ENCODE measurements at regions not wholly inside any gene's neighbourhood (a gene's known extent, or its start where the extent isn't known, plus 50 kb on each side); places are given as distances from the start of the nearest gene placed in this dataset.

GRCh38 chr2:16195681-16196070 is 255.3 kb downstream of the MYCN start:
- DNase-seq = no peak
- no peak for TF ChIP-seq CTCF (IDR thresholded peaks at IDR 0.05)
- POLR2A ChIA-PET = no interaction called here
- Mint-ChIP-seq H3K4me1 (no peaks in the 10 kb centered on the region), H3K27ac (no peak overlapping the region), H3K36me3 (ENCODE audit: low read depth) (no peaks in the 10 kb centered on the region), H3K27me3 (no peaks in the 10 kb centered on the region), H3K4me3 (no peak overlapping the region), H3K9me3 (no peaks in the 10 kb centered on the region)
- no peak for ATAC-seq (ENCODE audit: low read depth)
- CTCF ChIA-PET = no interaction called here
- intact Hi-C loops (cut with micrococcal nuclease) = no loop called here

GRCh38 chr2:16194931-16195680 is 254.8 kb downstream of the MYCN start:
- ChIA-PET POLR2A (no interaction called here), CTCF (interaction anchor here (0.5 kb wide), 1 partner anchor 123 kb away, joined by 3 read pairs; no protein-coding TSS in a partner anchor)
- no peak overlapping the region for H3K27ac Mint-ChIP-seq
- no peak for TF ChIP-seq CTCF (IDR thresholded peaks at IDR 0.05)
- H3K9me3 Mint-ChIP-seq = no peaks in the 10 kb centered on the region
- H3K4me3 Mint-ChIP-seq = no peak overlapping the region
- intact Hi-C loops (cut with micrococcal nuclease) = no loop called here
- ATAC-seq (ENCODE audit: low read depth) = no peak
- no peaks in the 10 kb centered on the region for H3K27me3 Mint-ChIP-seq
- DNase-seq = no peak
- H3K36me3 Mint-ChIP-seq (ENCODE audit: low read depth) = no peaks in the 10 kb centered on the region
- no peaks in the 10 kb centered on the region for H3K4me1 Mint-ChIP-seq

- Mint-ChIP-seq H3K27ac (no peak overlapping the region), H3K27me3 (no peaks in the 10 kb centered on the region), H3K9me3 (no peaks in the 10 kb centered on the region), H3K4me3 (no peak overlapping the region), H3K36me3 (ENCODE audit: low read depth) (no peaks in the 10 kb centered on the region), H3K4me1 (no peaks in the 10 kb centered on the region)
- no peak for ATAC-seq (ENCODE audit: low read depth)
- TF ChIP-seq CTCF (IDR thresholded peaks at IDR 0.05) = no peak
- POLR2A ChIA-PET = no interaction called here
- intact Hi-C loops (cut with micrococcal nuclease) = no loop called here
- DNase-seq = no peak
- CTCF ChIA-PET = no interaction called here
Observed at GRCh38 chr2:16194530-16194929, 254.2 kb downstream of the MYCN start.

GRCh38 chr2:16194096-16194390 is 253.7 kb downstream of the MYCN start:
- CTCF ChIA-PET = no interaction called here
- H3K4me3 Mint-ChIP-seq = no peak overlapping the region
- no peaks in the 10 kb centered on the region for H3K27me3 Mint-ChIP-seq
- no peaks in the 10 kb centered on the region for H3K4me1 Mint-ChIP-seq
- intact Hi-C loops (cut with micrococcal nuclease) = no loop called here
- POLR2A ChIA-PET = no interaction called here
- H3K27ac Mint-ChIP-seq = no peak overlapping the region
- H3K36me3 Mint-ChIP-seq (ENCODE audit: low read depth) = no peaks in the 10 kb centered on the region
- no peak for TF ChIP-seq CTCF (IDR thresholded peaks at IDR 0.05)
- DNase-seq (no peak), ATAC-seq (ENCODE audit: low read depth) (no peak)
- no peaks in the 10 kb centered on the region for H3K9me3 Mint-ChIP-seq

- intact Hi-C loops (cut with micrococcal nuclease) = no loop called here
- POLR2A ChIA-PET = no interaction called here
- DNase-seq = no peak
- Mint-ChIP-seq H3K36me3 (ENCODE audit: low read depth) (no peaks in the 10 kb centered on the region), H3K27me3 (no peaks in the 10 kb centered on the region), H3K9me3 (no peaks in the 10 kb centered on the region), H3K4me3 (no peak overlapping the region), H3K4me1 (no peaks in the 10 kb centered on the region), H3K27ac (no peak overlapping the region)
- TF ChIP-seq CTCF (IDR thresholded peaks at IDR 0.05) = no peak
- ATAC-seq (ENCODE audit: low read depth) = no peak
- CTCF ChIA-PET = no interaction called here
Observed at GRCh38 chr2:16192416-16193216, 252.3 kb downstream of the MYCN start.

All from activated B cell treated with CpG ODN at 0.5 μM for 24 hours (primary cell).